ENCODE measurements at regions not wholly inside any gene's neighbourhood (a gene's known extent, or its start where the extent isn't known, plus 50 kb on each side); places are given as distances from the start of the nearest gene placed in this dataset.

DNA sequence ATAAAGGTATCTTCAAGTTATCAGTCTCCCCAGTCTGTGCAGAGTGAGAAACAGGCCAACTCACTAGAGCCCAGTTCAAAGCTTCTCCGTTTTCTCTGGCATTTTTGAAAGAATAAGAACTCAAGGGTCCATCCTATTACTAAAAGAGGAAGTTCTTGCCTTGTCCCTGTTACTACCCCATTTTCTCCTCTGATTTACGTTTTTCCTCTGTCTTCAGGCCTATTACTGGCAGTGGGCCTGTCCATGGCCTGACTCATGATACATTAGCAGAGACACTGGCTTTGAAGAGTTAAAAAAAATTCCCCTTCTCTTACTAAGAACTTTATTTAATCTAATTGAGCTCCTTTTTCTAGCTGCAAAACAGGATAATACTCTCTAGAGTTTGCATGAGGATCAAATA, 624.0 kb upstream of the KLF4 start:
- no peak overlapping the region for H3K9ac ChIP-seq (ENCODE audit: extremely low read depth, insufficient read length, low read length)
- no peak overlapping the region for H4K91ac ChIP-seq (ENCODE audit: insufficient read length, low read depth, low read length)
- H3K9me3 ChIP-seq (ENCODE audit: control insufficient read depth, low read depth, low read length) = no peaks in the 10 kb centered on the region
- no peak overlapping the region for H2BK5ac ChIP-seq (ENCODE audit: insufficient read length, low read length)
- no peaks in the 10 kb centered on the region for H3K23me2 ChIP-seq (ENCODE audit: insufficient read length, low read depth, low read length, poor library complexity, severe bottlenecking)
- Mint-ChIP-seq H3K4me3 (no peak overlapping the region), H3K36me3 (ENCODE audit: insufficient read depth in 1 of 3, low read depth in 3 of 3) (no peaks in the 10 kb centered on the region), H3K9me3 (no peaks in the 10 kb centered on the region), H3K4me1 (peaks cover 6 to 9% of the 10 kb centered on the region in 2 experiments), H3K27me3 (ENCODE audit: low read depth) (no peaks in the 10 kb centered on the region; the same call in 1 of the 2 replicates), H3K27ac (no peak overlapping the region; a peak in 1 of 7 replicates)
- no peak overlapping the region for H2BK15ac ChIP-seq (ENCODE audit: low read depth, low read length)
- no peaks in the 10 kb centered on the region for H3K27me3 ChIP-seq (ENCODE audit: insufficient read depth, low read length)
- no peak overlapping the region for H2AFZ ChIP-seq (ENCODE audit: low read length)
- H2AK5ac ChIP-seq (ENCODE audit: insufficient read length, low read length) = no peak overlapping the region
- no peaks in the 10 kb centered on the region for H3K79me1 ChIP-seq (ENCODE audit: insufficient read depth, low read depth, low read length, poor library complexity, severe bottlenecking)
- no peak overlapping the region for H2BK20ac ChIP-seq (ENCODE audit: low read depth, low read length, poor library complexity, severe bottlenecking)
- no CpG with 5 or more reads among the region's 2 CpGs for WGBS (ENCODE audit: extremely low coverage, insufficient read length, low lambda C conversion rate)
- H3T11ph ChIP-seq (ENCODE audit: low read length) = no peak overlapping the region
- no peak overlapping the region for H3K18ac ChIP-seq (ENCODE audit: insufficient read length, low read depth, low read length)
- H3K4ac ChIP-seq (ENCODE audit: low read depth, low read length) = no peak overlapping the region
- H4K5ac ChIP-seq (ENCODE audit: insufficient read length, low read depth, low read length) = no peak overlapping the region
- no peaks in the 10 kb centered on the region for H3K79me2 ChIP-seq (ENCODE audit: insufficient read depth, low read length)
- H3K4me1 ChIP-seq (ENCODE audit: insufficient read depth, low read length) = no peaks in the 10 kb centered on the region
- H4K8ac ChIP-seq (replicated peaks; ENCODE audit: insufficient read length, low read depth, low read length) = no peak overlapping the region
- H2BK120ac ChIP-seq (ENCODE audit: low read depth, low read length, poor library complexity, severe bottlenecking) = no peak overlapping the region
- DNase-seq = no peak
- H3K23ac ChIP-seq (ENCODE audit: insufficient read length, low read depth, low read length) = no peak overlapping the region
- no peaks in the 10 kb centered on the region for H4K20me1 ChIP-seq (ENCODE audit: control insufficient read depth, insufficient read depth, insufficient read length)
- no peak overlapping the region for H3K4me2 ChIP-seq (ENCODE audit: insufficient read depth, insufficient read length, low read length)
- TF ChIP-seq, protein P1, sequence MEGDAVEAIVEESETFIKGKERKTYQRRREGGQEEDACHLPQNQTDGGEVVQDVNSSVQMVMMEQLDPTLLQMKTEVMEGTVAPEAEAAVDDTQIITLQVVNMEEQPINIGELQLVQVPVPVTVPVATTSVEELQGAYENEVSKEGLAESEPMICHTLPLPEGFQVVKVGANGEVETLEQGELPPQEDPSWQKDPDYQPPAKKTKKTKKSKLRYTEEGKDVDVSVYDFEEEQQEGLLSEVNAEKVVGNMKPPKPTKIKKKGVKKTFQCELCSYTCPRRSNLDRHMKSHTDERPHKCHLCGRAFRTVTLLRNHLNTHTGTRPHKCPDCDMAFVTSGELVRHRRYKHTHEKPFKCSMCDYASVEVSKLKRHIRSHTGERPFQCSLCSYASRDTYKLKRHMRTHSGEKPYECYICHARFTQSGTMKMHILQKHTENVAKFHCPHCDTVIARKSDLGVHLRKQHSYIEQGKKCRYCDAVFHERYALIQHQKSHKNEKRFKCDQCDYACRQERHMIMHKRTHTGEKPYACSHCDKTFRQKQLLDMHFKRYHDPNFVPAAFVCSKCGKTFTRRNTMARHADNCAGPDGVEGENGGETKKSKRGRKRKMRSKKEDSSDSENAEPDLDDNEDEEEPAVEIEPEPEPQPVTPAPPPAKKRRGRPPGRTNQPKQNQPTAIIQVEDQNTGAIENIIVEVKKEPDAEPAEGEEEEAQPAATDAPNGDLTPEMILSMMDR (conservative IDR thresholded peaks at IDR 0.05) = no peak
- H3K14ac ChIP-seq (ENCODE audit: insufficient read depth, low read length) = no peak overlapping the region
- no peak overlapping the region for H3K27ac ChIP-seq (ENCODE audit: insufficient read length, low read depth, low read length)
- H3K56ac ChIP-seq (ENCODE audit: insufficient read length, low read depth, low read length) = no peak overlapping the region
- no peak overlapping the region for H2BK12ac ChIP-seq (ENCODE audit: insufficient read length, low read depth, low read length)
